Endothelial cell of umbilical vein (primary cell): ENCODE measurements at regions not wholly inside any gene's neighbourhood (a gene's known extent, or its start where the extent isn't known, plus 50 kb on each side); places are given as distances from the start of the nearest gene placed in this dataset.

Experiments used
- BruUV-seq: library from RNA; stranded (reverse); fragments of 400-500 nt; replicated peaks from 2 replicates; lab custom pipeline; 2021; lab: Mats Ljungman, UMichigan
- CTCF ChIA-PET: fragments of 300-600, 350-600 bp; sonication (Branson Sonifier 250); formaldehyde crosslinking; loops from one replicate; lab custom pipeline; 2021; ENCODE audit warnings: antibody characterized with exemption, inconsistent platforms; lab: Charles Lee
- POLR2A ChIA-PET: fragments of 300-600, 350-600 bp; sonication (Branson Sonifier 250); formaldehyde crosslinking; loops from one replicate; lab custom pipeline; 2021; ENCODE audit warnings: antibody characterized with exemption, inconsistent platforms; lab: Charles Lee
- DNase-seq: peaks from one replicate; pipeline ENCODE4 v3.0.0-alpha.2; 2011; ENCODE audit warnings: low read depth, low spot score
- FAIRE-seq: peaks from 2 replicates; lab custom pipeline; 2011; peaks lifted over from hg19 to GRCh38; lab: Jason Lieb, UNC
- H2AFZ ChIP-seq: 2 replicates; pipeline ENCODE4 v1.6.0; 2012; ENCODE audit warnings: low read depth, low read length, control low read depth, inconsistent platforms
- H3K27ac ChIP-seq: 2 replicates; pipeline ENCODE4 v1.5.1; 2011; ENCODE audit warnings: low read depth, mild to moderate bottlenecking, control low read depth, low read length, moderate library complexity; ENCODE audit not compliant: insufficient read depth
- H3K27me3 ChIP-seq, 2 experiments: 2 replicates each; pipeline versions ENCODE4 v1.6.0 to v1.6.1; 2011; ENCODE audit warnings: low read length in 2 of 2, mixed read lengths in 1 of 2; ENCODE audit not compliant: control insufficient read depth in 2 of 2, insufficient read depth in 2 of 2
- H3K36me3 ChIP-seq, 2 experiments: 2 replicates in 1 of 2; 3 replicates in 1 of 2; pipeline ENCODE4 v1.5.1; 2011; ENCODE audit warnings: low read length in 2 of 2, mild to moderate bottlenecking in 1 of 2, moderate library complexity in 1 of 2; ENCODE audit not compliant: control insufficient read depth in 2 of 2, insufficient read depth in 2 of 2; ENCODE audit errors: extremely low read depth in 1 of 2
- H3K4me1 ChIP-seq: 3 replicates; pipeline ENCODE4 v1.5.1; 2011; ENCODE audit warnings: mild to moderate bottlenecking, low read length; ENCODE audit not compliant: control insufficient read depth, insufficient read depth; ENCODE audit errors: extremely low read depth
- H3K4me2 ChIP-seq: 2 replicates; pipeline ENCODE4 v1.6.1; 2011; ENCODE audit warnings: low read length, control low read depth, mixed read lengths; ENCODE audit not compliant: insufficient read depth
- H3K4me3 ChIP-seq, 3 experiments: fragments of 200-600 bp in 1 of 3; sonication (generic), shearing (Covaris generic) in 1 of 3; replicated peaks in 1 of 3; 2 replicates each; pipeline ENCODE4 v1.5.1; 2011 to 2016; ENCODE audit warnings: control low read depth in 3 of 3, low read length in 3 of 3, mild to moderate bottlenecking in 2 of 3, inconsistent platforms in 1 of 3, low read depth in 1 of 3, moderate library complexity in 1 of 3; ENCODE audit not compliant: insufficient read depth in 1 of 3
- H3K79me2 ChIP-seq: 2 replicates; pipeline ENCODE4 v1.6.0; 2012; ENCODE audit warnings: low read length, inconsistent platforms; ENCODE audit not compliant: control insufficient read depth, insufficient read depth
- H3K9ac ChIP-seq: replicated peaks from 2 replicates; pipeline ENCODE3; 2011; ENCODE audit warnings: low read length, control low read depth; ENCODE audit not compliant: insufficient read depth; ENCODE audit errors: extremely low read depth
- H3K9me1 ChIP-seq: replicated peaks from 3 replicates; pipeline ENCODE4 v1.6.0; 2011; ENCODE audit warnings: mild to moderate bottlenecking, low read length; ENCODE audit not compliant: control insufficient read depth, insufficient read depth; ENCODE audit errors: extremely low read depth
- H3K9me3 ChIP-seq: replicated peaks from 2 replicates; pipeline ENCODE4 v1.5.1; 2012; ENCODE audit warnings: low read length, inconsistent platforms; ENCODE audit not compliant: control insufficient read depth, insufficient read depth
- H4K20me1 ChIP-seq: replicated peaks from 2 replicates; pipeline ENCODE3; 2011; ENCODE audit warnings: mild to moderate bottlenecking, low read length; ENCODE audit not compliant: control insufficient read depth, insufficient read depth; ENCODE audit errors: extremely low read depth
- EZH2 ChIP-seq: IDR thresholded peaks from 2 replicates; pipeline ENCODE4 v1.6.1; 2012; ENCODE audit warnings: borderline replicate concordance, low read depth, mild to moderate bottlenecking, moderate library complexity, low read length, inconsistent platforms; ENCODE audit not compliant: severe bottlenecking
- FOS ChIP-seq: IDR thresholded peaks from 2 replicates; pipeline ENCODE4 v1.6.1; 2011; ENCODE audit warnings: mild to moderate bottlenecking, low read length, moderate library complexity, borderline replicate concordance; ENCODE audit not compliant: insufficient read depth
- GATA2 ChIP-seq: IDR thresholded peaks from 2 replicates; pipeline ENCODE4 v1.7.0; 2011; ENCODE audit warnings: low read depth, mild to moderate bottlenecking, moderate library complexity, mixed read lengths, low read length; ENCODE audit not compliant: insufficient read length, insufficient read depth
- JUN ChIP-seq: IDR thresholded peaks from 2 replicates; pipeline ENCODE4 v1.6.1; 2011; ENCODE audit warnings: borderline replicate concordance, low read depth; ENCODE audit not compliant: insufficient read length, insufficient read depth
- MAX ChIP-seq: IDR thresholded peaks from 2 replicates; pipeline ENCODE4 v1.6.1; 2011; ENCODE audit not compliant: insufficient read depth, insufficient read length
- MYC ChIP-seq: IDR thresholded peaks from one replicate; pipeline ENCODE4 v1.6.1; 2011; ENCODE audit warnings: mild to moderate bottlenecking, low read depth, low read length
- POLR2A ChIP-seq: IDR thresholded peaks from 2 replicates; pipeline ENCODE4 v1.6.1; 2012; ENCODE audit warnings: low read depth, mild to moderate bottlenecking, control low read depth, low read length
- POLR2AphosphoS5 ChIP-seq: IDR thresholded peaks from 2 replicates; pipeline ENCODE4 v1.6.1; 2012; ENCODE audit warnings: low read depth, mild to moderate bottlenecking, control low read depth, low read length, moderate library complexity; ENCODE audit not compliant: insufficient read depth
- dilution Hi-C: fragments of 300-500 bp; cut with MboI; formaldehyde crosslinking; loops from one replicate; pipeline ENCODE4 v1.15.0; 2019; ENCODE audit warnings: low sequenced_read_pairs; ENCODE audit not compliant: extremely low pct_ligation_motif_present
- intact Hi-C: fragments of 100-400 bp; cut with micrococcal nuclease; formaldehyde crosslinking; loops from one replicate; pipeline ENCODE4 v1.10.0; 2022
- TF ChIP-seq, protein P1 (sequence below), 2 donors: IDR thresholded peaks; 1 replicate in 1 of 2; 2 replicates in 1 of 2; pipeline ENCODE4 v1.5.1; 2011; ENCODE audit warnings: low read length in 2 of 2, mild to moderate bottlenecking in 2 of 2, moderate library complexity in 2 of 2, control low read depth in 1 of 2, inconsistent platforms in 1 of 2, low read depth in 1 of 2; ENCODE audit not compliant: insufficient read depth in 1 of 2; ENCODE audit errors: extremely low read depth in 1 of 2

DNA sequence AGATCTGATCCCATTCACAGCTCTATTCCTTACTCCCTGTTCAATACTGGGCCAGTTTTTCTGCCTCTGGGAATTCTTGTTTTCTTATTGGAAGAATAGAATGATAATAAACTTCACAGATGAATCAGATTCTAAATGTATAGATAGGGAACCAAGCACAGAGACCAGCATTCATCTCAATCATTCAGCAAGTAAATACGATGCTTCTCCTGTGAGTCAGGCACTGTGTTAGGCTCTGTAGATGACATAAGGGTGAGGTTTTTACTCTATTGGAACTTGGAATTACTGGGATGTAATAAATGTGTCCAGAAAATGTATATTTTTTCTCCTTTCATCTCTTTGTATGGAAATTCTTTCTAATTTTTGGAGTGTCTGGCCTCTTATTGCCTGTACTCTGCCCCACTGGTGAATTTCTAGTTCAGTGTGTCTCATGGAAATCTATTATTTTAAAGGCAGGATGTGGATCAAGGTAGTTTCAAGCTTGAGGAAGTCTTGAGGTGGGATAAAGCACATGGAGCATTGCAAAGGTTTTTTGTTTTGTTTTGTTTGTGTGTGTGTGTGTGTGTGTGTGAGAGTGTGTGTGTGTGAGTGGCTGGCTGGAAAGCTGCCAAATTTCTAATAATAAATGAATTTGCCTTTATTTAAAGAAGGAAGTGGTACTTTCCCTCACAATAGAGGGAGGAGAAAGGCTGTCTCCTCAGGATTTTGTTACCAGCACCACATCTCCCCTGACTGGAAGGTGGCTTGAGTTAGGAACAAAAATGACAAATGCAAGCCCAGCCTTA is 117.9 kb upstream of the HS3ST1 start:
- H3K79me2 ChIP-seq, result peaks cover 32% of the 10 kb centered on the region
- no TSS peak for BruUV-seq
- dilution Hi-C loops, result no loop called here
- H3K27ac ChIP-seq, result peak overlapping the region; percentile 74
- no peaks in the 10 kb centered on the region for H3K9me1 ChIP-seq
- no peaks in the 10 kb centered on the region for H3K27me3 ChIP-seq
- POLR2A ChIA-PET, result interaction anchor here (0.6 kb wide), 1 partner anchor 13 kb away, joined by 3 read pairs; no protein-coding TSS in a partner anchor
- peaks cover 72% of the 10 kb centered on the region for H3K4me1 ChIP-seq
- no peak overlapping the region for H3K9ac ChIP-seq
- CTCF ChIA-PET, result interaction anchor here (1.7 kb wide), 1 partner anchor 111 kb away, joined by 4 read pairs; no protein-coding TSS in a partner anchor
- H3K4me3 ChIP-seq, result no peak overlapping the region
- no peaks in the 10 kb centered on the region for H3K36me3 ChIP-seq
- intact Hi-C loops, result loop anchor here (10.0 kb wide), 1 partner anchor 1452 kb away; no protein-coding TSS in a partner anchor
- FAIRE-seq (peak; percentile 31), DNase-seq (peak; percentile 62)
- H3K4me2 ChIP-seq, result peak overlapping the region; percentile 51
- no peaks in the 10 kb centered on the region for H3K9me3 ChIP-seq
- H2AFZ ChIP-seq, result peak overlapping the region; percentile 50
- TF ChIP-seq MAX, result peak; percentile 2
- TF ChIP-seq, protein P1, sequence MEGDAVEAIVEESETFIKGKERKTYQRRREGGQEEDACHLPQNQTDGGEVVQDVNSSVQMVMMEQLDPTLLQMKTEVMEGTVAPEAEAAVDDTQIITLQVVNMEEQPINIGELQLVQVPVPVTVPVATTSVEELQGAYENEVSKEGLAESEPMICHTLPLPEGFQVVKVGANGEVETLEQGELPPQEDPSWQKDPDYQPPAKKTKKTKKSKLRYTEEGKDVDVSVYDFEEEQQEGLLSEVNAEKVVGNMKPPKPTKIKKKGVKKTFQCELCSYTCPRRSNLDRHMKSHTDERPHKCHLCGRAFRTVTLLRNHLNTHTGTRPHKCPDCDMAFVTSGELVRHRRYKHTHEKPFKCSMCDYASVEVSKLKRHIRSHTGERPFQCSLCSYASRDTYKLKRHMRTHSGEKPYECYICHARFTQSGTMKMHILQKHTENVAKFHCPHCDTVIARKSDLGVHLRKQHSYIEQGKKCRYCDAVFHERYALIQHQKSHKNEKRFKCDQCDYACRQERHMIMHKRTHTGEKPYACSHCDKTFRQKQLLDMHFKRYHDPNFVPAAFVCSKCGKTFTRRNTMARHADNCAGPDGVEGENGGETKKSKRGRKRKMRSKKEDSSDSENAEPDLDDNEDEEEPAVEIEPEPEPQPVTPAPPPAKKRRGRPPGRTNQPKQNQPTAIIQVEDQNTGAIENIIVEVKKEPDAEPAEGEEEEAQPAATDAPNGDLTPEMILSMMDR (IDR thresholded peaks at IDR 0.05; ENCODE audit: extremely low read depth in 1 of 2, insufficient read depth in 1 of 2, low read depth in 1 of 2, low read length in 2 of 2), result no peak
- TF ChIP-seq EZH2, result no peak
- peak; percentile 27 for TF ChIP-seq GATA2
- peak; percentile 13 for TF ChIP-seq POLR2AphosphoS5
- no peak for TF ChIP-seq JUN
- peak; percentile 25 for TF ChIP-seq FOS
- no peak for TF ChIP-seq MYC
- no peak for TF ChIP-seq POLR2A
- H4K20me1 ChIP-seq, result no peaks in the 10 kb centered on the region
